ENCODE measurements at regions not wholly inside any gene's neighbourhood (a gene's known extent, or its start where the extent isn't known, plus 50 kb on each side); places are given as distances from the start of the nearest gene placed in this dataset.
"Not testable (repeated sequence)": the region's sequence is repeated elsewhere in the genome, so short reads cannot be mapped to it uniquely, and the experiment has no call there.

- DNase-seq (ENCODE audit: low read depth, low spot score) = no peak
Observed at GRCh38 chr7:79636849-79637248, 183.4 kb upstream of the MAGI2 start.

DNA sequence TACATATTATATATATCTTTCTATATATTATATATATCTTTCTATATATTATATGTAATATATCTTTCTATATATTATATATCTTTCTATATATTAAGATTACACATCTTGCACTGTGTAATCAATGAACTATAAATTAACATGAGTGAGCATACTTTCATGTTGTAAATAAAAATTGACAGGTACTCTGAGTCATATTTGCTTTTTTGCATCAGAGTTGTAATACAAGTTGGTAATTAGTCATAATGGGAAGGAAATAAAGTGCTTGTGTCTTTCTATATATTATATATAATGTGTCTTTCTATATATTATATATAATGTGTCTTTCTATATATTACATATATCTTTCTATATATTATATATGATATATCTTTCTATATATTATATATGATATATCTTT is 172.5 kb upstream of the MAGI2 start:
- not testable (repeated sequence) for DNase-seq (ENCODE audit: low read depth, low spot score)

DNA sequence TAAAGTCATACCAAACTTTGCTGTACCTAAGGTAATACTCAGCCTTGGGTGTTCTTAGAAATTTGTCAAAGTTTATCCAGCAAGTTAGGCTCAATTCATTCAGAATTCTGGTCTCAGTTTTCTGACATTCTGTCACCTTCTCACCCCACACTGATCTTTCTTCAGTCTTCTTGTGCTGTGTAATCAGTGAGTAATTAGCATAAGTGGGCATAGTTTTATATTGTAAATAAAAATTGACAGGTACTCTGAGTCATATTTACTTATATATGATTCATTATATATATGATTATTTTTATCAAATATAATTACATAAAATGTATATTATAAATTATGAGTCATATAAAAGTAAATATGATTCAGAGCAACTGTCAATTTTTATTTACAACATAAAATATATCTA is 170.9 kb upstream of the MAGI2 start:
- DNase-seq (ENCODE audit: low read depth, low spot score) = no peak

DNA sequence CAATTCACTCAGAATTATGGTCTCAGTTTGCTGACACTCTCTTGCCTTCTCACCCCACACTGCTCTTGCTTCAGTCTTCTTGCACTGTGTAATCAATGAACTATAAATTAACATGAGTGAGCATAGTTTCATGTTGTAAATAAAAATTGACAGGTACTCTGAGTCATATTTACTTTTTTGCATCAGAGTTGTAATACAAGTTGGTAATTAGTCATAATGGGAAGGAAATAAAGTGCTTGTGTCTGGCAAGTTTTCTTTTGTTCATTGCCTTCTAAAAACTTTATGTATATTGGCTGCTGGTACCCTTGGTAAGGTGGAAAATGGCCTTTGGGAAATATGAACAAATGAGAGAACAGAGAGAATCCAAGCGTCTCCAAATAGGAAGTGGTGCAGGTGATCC is 169.3 kb upstream of the MAGI2 start:
- DNase-seq (ENCODE audit: low read depth, low spot score) = no peak

DNA sequence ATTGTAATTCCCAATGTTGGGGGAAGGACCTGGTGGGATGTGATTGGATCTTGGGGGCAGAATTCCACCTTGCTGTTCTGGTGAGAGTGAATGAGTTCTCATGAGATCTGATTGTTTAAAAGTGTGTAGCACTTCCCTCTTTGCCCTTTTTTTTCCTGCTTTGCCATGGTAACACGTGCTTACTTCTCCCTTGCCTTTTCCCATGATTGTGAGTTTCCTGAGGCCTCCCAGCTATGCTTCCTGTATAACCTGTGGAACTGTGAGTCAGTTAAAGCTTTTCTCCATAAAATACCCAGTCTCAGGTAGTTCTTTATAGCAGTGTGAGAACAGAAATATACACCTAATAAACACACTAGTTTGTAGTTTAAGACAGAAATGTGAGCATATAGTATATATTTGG is 166.8 kb upstream of the MAGI2 start:
- no peak for DNase-seq (ENCODE audit: low read depth, low spot score)

DNA sequence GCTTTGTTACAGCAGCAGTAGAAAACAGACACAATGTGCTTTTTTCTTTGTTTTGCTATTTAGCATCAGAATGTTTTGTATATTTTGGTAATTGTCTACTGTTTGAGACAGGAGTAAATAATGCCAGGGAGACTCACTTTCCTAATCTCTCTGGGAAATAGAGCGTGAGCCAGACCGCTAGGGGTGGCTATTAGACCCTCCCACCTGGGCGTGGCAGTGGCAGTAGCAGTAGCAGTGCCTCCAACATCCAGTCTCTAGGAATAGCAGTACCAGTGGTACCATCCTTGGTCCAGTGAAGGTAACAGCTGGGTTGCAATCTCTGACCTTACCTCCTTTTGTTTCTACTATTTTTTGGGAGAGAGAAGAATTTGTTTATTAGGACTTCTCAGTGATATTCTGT is 165.7 kb upstream of the MAGI2 start:
- no peak for DNase-seq (ENCODE audit: low read depth, low spot score)

- no peak for DNase-seq (ENCODE audit: low read depth, low spot score)
Observed at GRCh38 chr7:79615871-79616640, 162.6 kb upstream of the MAGI2 start.

GRCh38 chr7:79615466-79615865 is 162.0 kb upstream of the MAGI2 start:
- DNase-seq (ENCODE audit: low read depth, low spot score) = no peak

DNA sequence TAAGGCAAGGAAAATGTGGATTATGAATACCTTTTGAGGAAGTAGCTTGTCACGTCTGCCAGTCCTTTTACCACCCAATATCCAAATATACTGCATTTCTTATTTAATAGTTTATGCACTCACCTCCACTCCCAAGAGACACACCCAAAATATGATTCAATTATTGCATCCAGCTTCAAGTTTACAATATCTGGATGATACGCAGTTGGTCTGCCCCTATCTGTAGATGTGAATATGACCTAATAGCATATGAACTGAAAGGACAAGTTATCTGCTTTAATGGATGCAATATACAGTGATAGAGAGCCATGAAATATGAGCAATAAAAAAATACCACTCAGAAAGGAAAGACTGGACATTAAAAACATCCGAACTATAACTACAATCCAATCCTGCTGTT is 159.4 kb upstream of the MAGI2 start:
- no peak for DNase-seq (ENCODE audit: low read depth, low spot score)

GRCh38 chr7:79612022-79612421 is 158.6 kb upstream of the MAGI2 start:
- DNase-seq (ENCODE audit: low read depth, low spot score) = no peak

- no peak for DNase-seq (ENCODE audit: low read depth, low spot score)
Observed at GRCh38 chr7:79610748-79611304, 157.4 kb upstream of the MAGI2 start.

DNA sequence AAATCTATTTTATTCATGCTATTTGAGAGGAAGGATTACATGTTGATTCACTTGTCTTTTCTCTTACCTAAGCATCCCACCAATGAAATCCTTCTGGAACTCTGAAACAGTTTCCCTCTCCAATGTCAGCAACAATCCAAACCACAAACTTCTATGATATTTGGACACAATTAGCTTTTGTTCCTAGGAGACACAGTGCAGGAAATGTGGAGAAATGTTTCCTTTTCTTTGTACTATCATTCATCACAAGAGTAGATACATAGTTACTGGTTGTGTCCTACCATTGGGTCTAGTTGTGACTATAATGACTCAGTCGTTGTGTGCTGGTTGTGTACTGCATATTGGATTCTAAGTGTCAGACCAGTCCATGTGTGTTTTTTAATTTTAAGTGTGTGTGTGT is 156.8 kb upstream of the MAGI2 start:
- DNase-seq (ENCODE audit: low read depth, low spot score) = no peak

DNA sequence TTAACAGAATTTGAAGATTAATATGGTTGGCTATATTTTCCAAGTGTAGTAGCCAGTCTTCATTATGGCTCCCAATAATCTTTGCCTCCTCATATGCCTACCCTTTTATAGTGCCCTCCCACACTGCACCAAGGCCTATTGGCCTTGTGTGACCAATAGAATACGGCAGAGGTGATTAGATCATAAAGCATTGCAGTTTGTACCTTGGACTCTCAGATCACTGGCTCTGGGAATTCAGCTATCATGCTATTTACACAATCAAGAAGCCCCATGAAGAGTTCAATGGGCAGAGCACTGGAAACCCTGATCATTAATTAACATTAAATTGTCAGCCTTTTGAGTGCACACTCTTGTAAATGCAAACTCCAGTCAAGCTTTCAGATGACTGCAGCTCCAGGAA is 154.5 kb upstream of the MAGI2 start:
- no peak for DNase-seq (ENCODE audit: low read depth, low spot score)

GRCh38 chr7:79604841-79605240 is 151.4 kb upstream of the MAGI2 start:
- no peak for DNase-seq (ENCODE audit: low read depth, low spot score)

GRCh38 chr7:79598351-79598750 is 144.9 kb upstream of the MAGI2 start:
- no peak for DNase-seq (ENCODE audit: low read depth, low spot score)

DNA sequence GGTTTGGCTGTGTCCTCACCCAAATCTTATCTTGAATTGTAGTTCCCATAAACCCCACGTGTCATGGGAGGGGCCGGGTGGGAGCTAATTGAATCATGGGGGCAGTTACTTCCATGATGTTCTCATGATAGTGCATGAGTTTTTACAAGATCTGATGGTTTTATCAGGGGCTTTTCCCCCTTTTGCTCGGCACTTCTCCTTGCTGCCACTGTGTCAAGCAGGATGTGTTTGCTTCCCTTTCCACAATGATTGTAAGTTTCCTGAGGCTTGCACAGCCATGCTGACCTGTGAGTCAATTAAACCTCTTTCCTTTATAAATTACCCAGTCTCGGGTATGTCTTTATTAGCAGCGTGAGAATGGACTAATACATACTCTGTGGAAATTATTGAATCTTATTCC is 141.2 kb upstream of the MAGI2 start:
- not testable (repeated sequence) for DNase-seq (ENCODE audit: low read depth, low spot score)

DNA sequence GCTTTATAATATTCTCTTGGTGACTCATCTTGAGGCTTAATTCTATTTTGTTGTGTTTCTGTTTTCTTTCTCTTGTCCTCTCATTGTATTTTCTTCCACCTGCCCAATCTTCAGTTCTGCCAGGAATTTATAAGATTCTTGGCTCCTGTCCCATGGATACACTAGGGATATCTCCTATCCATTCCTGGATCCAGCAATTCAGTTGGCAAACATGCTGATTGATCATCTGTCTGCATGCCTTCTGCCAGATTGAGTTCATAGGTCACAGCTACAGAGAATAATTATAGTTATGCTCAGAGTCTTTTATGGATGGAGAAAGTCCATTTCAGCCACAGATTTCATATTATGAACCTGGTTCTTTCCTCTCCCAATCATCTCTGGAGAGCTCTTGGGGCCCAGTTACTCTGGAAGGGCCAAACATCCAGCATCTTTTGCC is 140.4 kb upstream of the MAGI2 start:
- no peak for DNase-seq (ENCODE audit: low read depth, low spot score)

DNA sequence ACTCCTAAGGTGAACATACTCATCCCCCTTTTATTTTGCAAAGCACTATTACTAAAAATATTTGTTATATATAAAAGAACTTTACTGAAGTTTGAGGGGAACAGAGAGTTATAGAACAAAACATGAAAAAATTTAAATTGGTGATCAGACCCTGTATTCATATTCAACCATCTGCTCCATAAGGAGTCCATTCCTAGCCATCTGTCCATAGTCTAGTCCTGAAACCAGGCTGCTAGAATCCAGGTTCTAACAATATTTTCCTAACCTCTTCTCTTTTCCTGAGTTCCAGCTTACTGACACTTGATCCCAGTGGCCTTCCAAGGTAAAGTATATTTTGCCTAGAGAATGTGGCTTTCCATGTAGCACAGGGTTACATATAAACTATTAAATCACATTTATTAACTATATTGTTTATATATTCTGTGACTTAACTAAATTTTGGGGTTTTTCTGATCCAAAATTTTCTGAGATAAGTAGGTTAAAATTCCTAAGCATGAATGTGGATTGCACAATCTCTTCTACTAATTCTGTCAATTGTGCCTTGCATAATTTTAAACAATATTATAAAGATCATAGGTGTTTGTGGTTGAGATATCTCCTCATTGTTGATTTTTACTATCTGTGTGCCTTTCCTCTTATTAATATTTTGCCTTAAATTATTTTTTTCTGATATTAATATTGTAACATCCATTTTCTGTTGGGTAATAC is 137.6 kb upstream of the MAGI2 start:
- no peak for DNase-seq (ENCODE audit: low read depth, low spot score)

DNA sequence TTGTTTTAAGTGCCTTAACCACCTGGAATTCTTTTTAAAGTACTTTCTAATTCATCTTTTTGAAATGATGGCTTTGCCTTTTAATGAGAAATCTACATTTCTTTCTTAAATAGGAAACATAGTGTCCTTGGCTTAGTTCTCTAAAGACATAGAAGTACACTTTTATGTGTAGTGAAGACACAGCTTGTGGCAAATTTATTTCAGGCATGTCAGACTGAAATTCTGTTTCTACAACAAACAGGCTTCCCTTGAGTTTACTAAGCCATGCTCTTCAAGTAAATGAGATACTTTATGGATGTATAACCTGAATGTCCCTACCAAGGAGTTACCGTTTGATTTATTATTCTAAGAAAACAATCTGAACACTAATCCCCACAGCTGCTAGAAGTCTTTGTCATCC is 136.9 kb upstream of the MAGI2 start:
- DNase-seq (ENCODE audit: low read depth, low spot score) = no peak

- no peak for DNase-seq (ENCODE audit: low read depth, low spot score)
Observed at GRCh38 chr7:79570903-79571302, 117.4 kb upstream of the MAGI2 start.

DNA sequence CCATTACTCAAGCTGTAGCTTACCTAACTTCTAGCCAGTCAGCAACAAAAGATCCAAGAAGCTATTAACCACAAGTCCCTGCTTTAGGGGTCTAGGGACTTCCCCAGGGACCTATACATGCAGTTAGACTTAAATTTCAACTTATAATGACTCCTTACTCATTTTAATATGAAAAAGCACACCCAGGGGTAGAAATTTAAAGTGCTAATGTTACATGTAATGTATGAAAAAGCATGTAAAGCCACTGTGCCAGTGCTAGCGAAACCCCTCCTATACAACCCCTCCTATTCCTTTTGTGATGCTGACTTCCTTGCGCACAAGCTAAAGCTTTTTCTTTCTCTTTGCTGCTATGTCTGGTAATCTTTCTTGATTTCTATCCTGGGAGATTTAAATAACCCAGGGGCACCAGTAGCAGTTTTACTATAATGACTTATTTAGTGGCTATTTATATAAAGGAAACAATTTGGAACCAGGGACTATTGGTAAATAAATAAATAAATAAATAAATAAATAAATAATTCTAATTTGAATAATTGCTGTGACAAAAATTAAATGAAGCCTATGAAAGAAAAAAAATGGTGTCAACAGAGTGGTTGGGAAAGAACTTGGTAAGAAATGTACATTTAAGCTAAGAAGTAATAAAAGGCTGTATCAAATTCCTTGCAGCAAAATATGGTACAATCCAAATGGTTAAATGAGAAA is 110.5 kb upstream of the MAGI2 start:
- DNase-seq (ENCODE audit: low read depth, low spot score) = no peak

DNA sequence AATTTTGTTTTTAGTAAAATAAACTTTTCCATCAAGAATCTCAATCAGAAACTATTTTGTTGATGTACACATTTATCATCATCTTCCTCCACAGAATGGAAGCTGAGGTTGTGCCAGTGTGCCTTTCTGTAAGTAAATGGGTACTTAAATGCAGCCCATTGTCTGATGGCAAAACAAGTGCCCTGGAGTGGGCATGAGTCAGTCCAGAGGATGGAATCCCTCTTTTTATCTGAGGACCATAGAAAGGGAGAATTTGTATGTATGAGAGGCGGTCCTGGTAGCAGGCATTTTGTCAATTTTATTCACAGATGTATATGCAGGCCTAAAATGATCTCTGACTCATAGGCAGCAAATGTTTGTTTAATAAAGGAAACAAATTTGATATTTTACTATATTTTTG is 102.1 kb upstream of the MAGI2 start:
- no peak for DNase-seq (ENCODE audit: low read depth, low spot score)
